CD4-positive, alpha-beta T cell (primary cell): ENCODE measurements at regions not wholly inside any gene's neighbourhood (a gene's known extent, or its start where the extent isn't known, plus 50 kb on each side); places are given as distances from the start of the nearest gene placed in this dataset.

ENCODE experiments used
- ATAC-seq: fragments of 200-7000 bp; cut with Tn5 transposase; one replicate; pipeline ENCODE4 v1.10.0; 2022; ENCODE audit warnings: mild to moderate bottlenecking; ENCODE audit not compliant: poor library complexity
- CTCF ChIA-PET: fragments of 350-600 bp; sonication (Branson Sonifier 250); formaldehyde crosslinking; loops from one replicate; lab custom pipeline; 2021; ENCODE audit warnings: antibody characterized with exemption, inconsistent platforms; lab: Charles Lee
- POLR2A ChIA-PET: fragments of 350-600 bp; sonication (Branson Sonifier 250); formaldehyde crosslinking; loops from one replicate; lab custom pipeline; 2021; ENCODE audit warnings: antibody characterized with exemption, inconsistent platforms; lab: Charles Lee
- DNase-seq, 14 experiments: peaks; one replicate each; pipeline ENCODE4 v3.0.0-alpha.2; 2013 to 2020; ENCODE audit warnings: mixed read lengths in 2 of 14
- H3K27ac ChIP-seq, 2 donors: one replicate each; pipeline versions ENCODE4 v1.5.1 to v1.7.0; 2013; ENCODE audit warnings: low read length in 2 of 2, low read depth in 1 of 2, mild to moderate bottlenecking in 1 of 2
- H3K27me3 ChIP-seq, 2 experiments: 1 replicate in 1 of 2; 2 replicates in 1 of 2; pipeline versions ENCODE4 v1.6.1 to v1.7.0; 2013; ENCODE audit warnings: low read length in 2 of 2, control low read depth in 1 of 2, mild to moderate bottlenecking in 1 of 2, moderate library complexity in 1 of 2; ENCODE audit not compliant: insufficient read depth in 2 of 2, control insufficient read depth in 1 of 2
- H3K36me3 ChIP-seq: one replicate; pipeline ENCODE4 v1.6.1; 2013; ENCODE audit warnings: low read length, control low read depth; ENCODE audit not compliant: insufficient read depth
- H3K4me1 ChIP-seq: one replicate; pipeline ENCODE4 v1.6.1; 2013; ENCODE audit warnings: low read length, control low read depth; ENCODE audit not compliant: insufficient read depth
- H3K4me3 ChIP-seq: one replicate; pipeline ENCODE4 v1.5.1; 2013; ENCODE audit warnings: mild to moderate bottlenecking, low read length, moderate library complexity
- H3K9me3 ChIP-seq, 2 experiments: 1 replicate in 1 of 2; 2 replicates in 1 of 2; pipeline versions ENCODE4 v1.6.1 to v1.7.0; 2013; ENCODE audit warnings: low read length in 2 of 2, mild to moderate bottlenecking in 2 of 2, control low read depth in 1 of 2, moderate library complexity in 1 of 2; ENCODE audit not compliant: control insufficient read depth in 1 of 2, insufficient read depth in 1 of 2
- H3K27ac Mint-ChIP-seq: one replicate; pipeline ENCODE4 v1.8.0; 2020; ENCODE audit warnings: mixed read lengths
- H3K27me3 Mint-ChIP-seq: one replicate; pipeline ENCODE4 v1.8.0; 2021; ENCODE audit warnings: mixed read lengths
- H3K36me3 Mint-ChIP-seq: one replicate; pipeline ENCODE4 v1.8.0; 2021; ENCODE audit warnings: low read depth, mixed read lengths
- H3K4me1 Mint-ChIP-seq: one replicate; pipeline ENCODE4 v1.8.0; 2021; ENCODE audit warnings: low read depth, mixed read lengths
- H3K4me3 Mint-ChIP-seq: one replicate; pipeline ENCODE4 v1.8.0; 2020; ENCODE audit warnings: mild to moderate bottlenecking, mixed read lengths
- H3K9me3 Mint-ChIP-seq: one replicate; pipeline ENCODE4 v1.8.0; 2020; ENCODE audit warnings: mixed read lengths
- intact Hi-C, 2 experiments: fragments of 100-400 bp; cut with DNase I in 1 of 2; cut with micrococcal nuclease in 1 of 2; formaldehyde crosslinking; loops; one replicate each; pipeline versions ENCODE4 v1.15.1 to v1.9.0; 2023 to 2025; cut with DNase I, micrococcal nuclease
- TF ChIP-seq, protein P1 (sequence below): fragments of 200-600 bp; IDR thresholded peaks from one replicate; pipeline ENCODE4 v1.8.0; 2022; ENCODE audit warnings: antibody characterized with exemption, mild to moderate bottlenecking

GRCh38 chr13:50126993-50127725, 111.9 kb downstream of the KCNRG start:
- peak overlapping the region; percentile 94 for H3K27ac Mint-ChIP-seq
- H3K4me1 Mint-ChIP-seq = peaks cover 68% of the 10 kb centered on the region
- H3K9me3 Mint-ChIP-seq = no peaks in the 10 kb centered on the region
- peaks cover 55% of the 10 kb centered on the region for H3K27me3 Mint-ChIP-seq
- H3K27me3 ChIP-seq = peaks cover 43 to 44% of the 10 kb centered on the region in 2 experiments
- peaks cover 0 to 30% of the 10 kb centered on the region in 2 experiments for H3K9me3 ChIP-seq
- no peak for ATAC-seq
- intact Hi-C loops = loop anchor here (5.0 to 10.0 kb wide), 5 partner anchors 190 to 1698 kb away; partner anchors contain the start of genes CAB39L (in 1 of the 2), SETDB2 (in 1 of the 2) and SPRYD7 (in 1 of the 2)
- H3K27ac ChIP-seq = peak overlapping the region; percentile 72 to 98
- H3K4me3 ChIP-seq = peak overlapping the region; percentile 90
- peaks cover 25% of the 10 kb centered on the region for H3K36me3 Mint-ChIP-seq
- no peaks in the 10 kb centered on the region for H3K36me3 ChIP-seq
- ChIA-PET CTCF (interaction anchor here (0.9 to 2.8 kb wide), 5 partner anchors 43 to 785 kb away, joined by 3 to 17 read pairs (median 8); partner anchors contain the start of gene TRIM13), POLR2A (interaction anchor here (0.8 to 9.7 kb wide), 21 partner anchors 10 to 1326 kb away, joined by 3 to 498 read pairs (median 20); partner anchors contain the start of genes FNDC3A, INTS6, KPNA3 and RNASEH2B)
- TF ChIP-seq, protein P1, sequence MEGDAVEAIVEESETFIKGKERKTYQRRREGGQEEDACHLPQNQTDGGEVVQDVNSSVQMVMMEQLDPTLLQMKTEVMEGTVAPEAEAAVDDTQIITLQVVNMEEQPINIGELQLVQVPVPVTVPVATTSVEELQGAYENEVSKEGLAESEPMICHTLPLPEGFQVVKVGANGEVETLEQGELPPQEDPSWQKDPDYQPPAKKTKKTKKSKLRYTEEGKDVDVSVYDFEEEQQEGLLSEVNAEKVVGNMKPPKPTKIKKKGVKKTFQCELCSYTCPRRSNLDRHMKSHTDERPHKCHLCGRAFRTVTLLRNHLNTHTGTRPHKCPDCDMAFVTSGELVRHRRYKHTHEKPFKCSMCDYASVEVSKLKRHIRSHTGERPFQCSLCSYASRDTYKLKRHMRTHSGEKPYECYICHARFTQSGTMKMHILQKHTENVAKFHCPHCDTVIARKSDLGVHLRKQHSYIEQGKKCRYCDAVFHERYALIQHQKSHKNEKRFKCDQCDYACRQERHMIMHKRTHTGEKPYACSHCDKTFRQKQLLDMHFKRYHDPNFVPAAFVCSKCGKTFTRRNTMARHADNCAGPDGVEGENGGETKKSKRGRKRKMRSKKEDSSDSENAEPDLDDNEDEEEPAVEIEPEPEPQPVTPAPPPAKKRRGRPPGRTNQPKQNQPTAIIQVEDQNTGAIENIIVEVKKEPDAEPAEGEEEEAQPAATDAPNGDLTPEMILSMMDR = no peak
- H3K4me1 ChIP-seq = peaks cover 71% of the 10 kb centered on the region
- DNase-seq = peak in 12 of 14 experiments; percentile 35 to 80 (median 48)
- H3K4me3 Mint-ChIP-seq = peak overlapping the region; percentile 95

DNA sequence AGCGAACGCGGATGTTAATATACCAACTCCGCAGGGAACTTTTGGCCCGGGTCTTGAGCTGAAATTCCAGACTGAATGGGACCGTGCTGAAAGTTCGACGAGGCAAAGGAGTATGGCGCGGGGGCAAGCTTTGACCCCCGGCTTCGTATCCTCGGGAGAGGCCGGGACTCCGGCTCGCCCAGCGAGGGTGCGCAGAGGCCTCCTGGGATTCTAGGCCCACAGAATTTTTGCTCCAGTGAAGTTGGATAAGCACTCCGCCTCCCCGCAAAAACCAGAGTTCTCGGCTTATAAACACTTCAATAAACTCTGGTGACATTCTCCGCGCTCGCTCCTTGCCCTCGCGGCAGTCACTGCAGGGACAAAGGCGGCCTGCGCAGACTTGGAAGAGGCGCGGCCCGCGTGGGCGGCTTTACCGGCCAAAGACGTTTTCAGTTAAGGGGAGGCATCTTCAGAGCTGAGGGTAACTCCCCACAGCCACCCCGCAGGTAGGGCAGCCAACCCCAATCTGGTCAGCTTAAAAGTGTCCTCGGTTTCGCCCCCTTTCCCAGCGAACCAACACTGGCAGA, 112.6 kb downstream of the KCNRG start:
- peak overlapping the region; percentile 90 for H3K4me3 ChIP-seq
- peaks cover 73% of the 10 kb centered on the region for H3K4me1 ChIP-seq
- Mint-ChIP-seq H3K4me3 (peak overlapping the region; percentile 95), H3K9me3 (no peaks in the 10 kb centered on the region), H3K27me3 (peaks cover 61% of the 10 kb centered on the region), H3K4me1 (peaks cover 68% of the 10 kb centered on the region), H3K36me3 (peaks cover 29% of the 10 kb centered on the region), H3K27ac (peak overlapping the region; percentile 94)
- DNase-seq (peak in 1 of 14 experiments; percentile 35), ATAC-seq (no peak)
- H3K27me3 ChIP-seq = peaks cover 49 to 51% of the 10 kb centered on the region in 2 experiments
- H3K9me3 ChIP-seq = peaks cover 0 to 37% of the 10 kb centered on the region in 2 experiments
- H3K36me3 ChIP-seq = no peaks in the 10 kb centered on the region
- ChIA-PET POLR2A (interaction anchor here (1.0 to 9.7 kb wide), 13 partner anchors 13 to 1325 kb away, joined by 3 to 498 read pairs (median 52); partner anchors contain the start of genes INTS6, RNASEH2B and TRIM13), CTCF (interaction anchor here (0.9 to 2.6 kb wide), 4 partner anchors 43 to 784 kb away, joined by 3 to 11 read pairs (median 4); no protein-coding TSS in a partner anchor)
- H3K27ac ChIP-seq = peak overlapping the region in 1 of 2 donors; percentile 72
- TF ChIP-seq, protein P1 = no peak
- intact Hi-C loops = loop anchor here (1.0 to 10.0 kb wide), 6 partner anchors 48 to 1697 kb away; partner anchors contain the start of genes CAB39L (in 1 of the 2), SETDB2 (in 1 of the 2) and SPRYD7 (in 1 of the 2)

DNA sequence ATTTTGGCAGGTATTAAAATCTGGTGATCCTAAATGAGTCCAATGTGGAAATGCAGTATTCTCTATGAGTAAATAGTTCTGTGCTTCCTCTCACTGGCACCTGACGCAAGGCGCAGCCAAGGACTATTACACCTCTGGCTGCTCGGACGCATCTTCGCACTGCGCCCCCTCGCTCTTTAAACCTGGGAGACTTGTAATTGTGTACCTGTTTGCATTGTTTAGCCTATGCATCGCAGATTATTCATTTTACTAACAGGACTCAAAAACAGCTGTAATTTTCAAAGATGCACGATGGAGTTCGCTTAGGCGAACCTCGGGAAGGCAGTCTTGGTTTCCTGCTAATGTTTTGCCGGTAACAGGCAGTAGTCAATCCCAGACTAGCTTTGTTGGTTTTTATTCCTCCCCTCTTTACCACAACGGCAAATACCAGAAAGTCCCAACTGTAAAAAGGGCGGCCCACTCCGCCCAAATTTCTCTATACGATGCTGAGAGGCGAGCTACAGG, 113.2 kb downstream of the KCNRG start:
- ATAC-seq (no peak), DNase-seq (peak in 4 of 14 experiments; percentile 17 to 69 (median 48))
- Mint-ChIP-seq H3K27ac (peak overlapping the region; percentile 94), H3K4me1 (peaks cover 62% of the 10 kb centered on the region), H3K9me3 (no peaks in the 10 kb centered on the region), H3K27me3 (peaks cover 65% of the 10 kb centered on the region), H3K4me3 (peak overlapping the region; percentile 83), H3K36me3 (peaks cover 28% of the 10 kb centered on the region)
- H3K36me3 ChIP-seq = no peaks in the 10 kb centered on the region
- peaks cover 56 to 57% of the 10 kb centered on the region in 2 experiments for H3K27me3 ChIP-seq
- H3K27ac ChIP-seq = no peak overlapping the region
- POLR2A ChIA-PET = interaction anchor here (1.8 to 9.7 kb wide), 5 partner anchors 45 to 781 kb away, joined by 5 to 498 read pairs (median 52); partner anchors contain the start of genes RNASEH2B and TRIM13
- peaks cover 74% of the 10 kb centered on the region for H3K4me1 ChIP-seq
- intact Hi-C loops = loop anchor here (1.0 to 10.0 kb wide), 6 partner anchors 48 to 1696 kb away; partner anchors contain the start of genes CAB39L (in 1 of the 2), SETDB2 (in 1 of the 2) and SPRYD7 (in 1 of the 2)
- CTCF ChIA-PET = interaction anchor here (1.2 kb wide), 1 partner anchor 131 kb away, joined by 4 read pairs; no protein-coding TSS in a partner anchor
- peaks cover 0 to 44% of the 10 kb centered on the region in 2 experiments for H3K9me3 ChIP-seq
- TF ChIP-seq, protein P1 = no peak
- peak overlapping the region; percentile 53 for H3K4me3 ChIP-seq
